OCI-LY1 (cell line): ENCODE measurements at regions not wholly inside any gene's neighbourhood (a gene's known extent, or its start where the extent isn't known, plus 50 kb on each side); places are given as distances from the start of the nearest gene placed in this dataset.

Source experiments
- EZH2 ChIP-seq: fragments of 200-600 bp; sonication (generic), shearing (Covaris generic); IDR thresholded peaks from 2 replicates; pipeline ENCODE4 v1.8.0; 2017; ENCODE audit warnings: borderline replicate concordance, mixed run types, mild to moderate bottlenecking, antibody characterized with exemption, low read length, moderate library complexity, mixed read lengths
- TF ChIP-seq, protein P1 (sequence below): fragments of 200-600 bp; sonication (generic), shearing (Covaris generic); IDR thresholded peaks from 2 replicates; pipeline ENCODE4 v1.5.1; 2017; ENCODE audit warnings: mild to moderate bottlenecking, antibody characterized with exemption, low read length, moderate library complexity, mixed read lengths

DNA sequence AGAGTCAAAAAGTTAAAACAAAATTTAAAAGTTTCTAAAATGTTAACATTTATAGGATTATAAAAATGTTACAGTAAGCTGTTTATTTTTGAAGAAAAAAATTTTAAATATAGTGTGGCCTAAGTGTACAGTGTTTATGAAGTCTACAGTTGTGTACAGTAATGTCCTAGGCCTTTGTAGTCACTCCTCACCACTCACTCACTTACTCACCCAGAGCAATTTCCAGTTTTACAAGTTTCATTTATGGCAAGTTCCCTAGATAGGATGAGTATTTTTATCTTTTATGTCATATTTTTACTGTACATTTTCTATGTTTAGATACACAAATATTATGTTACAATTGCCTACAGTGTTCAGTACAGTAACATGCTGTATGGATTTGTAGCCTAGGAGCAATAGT lies 419.9 kb downstream of the ARL4A start:
- TF ChIP-seq, protein P1, sequence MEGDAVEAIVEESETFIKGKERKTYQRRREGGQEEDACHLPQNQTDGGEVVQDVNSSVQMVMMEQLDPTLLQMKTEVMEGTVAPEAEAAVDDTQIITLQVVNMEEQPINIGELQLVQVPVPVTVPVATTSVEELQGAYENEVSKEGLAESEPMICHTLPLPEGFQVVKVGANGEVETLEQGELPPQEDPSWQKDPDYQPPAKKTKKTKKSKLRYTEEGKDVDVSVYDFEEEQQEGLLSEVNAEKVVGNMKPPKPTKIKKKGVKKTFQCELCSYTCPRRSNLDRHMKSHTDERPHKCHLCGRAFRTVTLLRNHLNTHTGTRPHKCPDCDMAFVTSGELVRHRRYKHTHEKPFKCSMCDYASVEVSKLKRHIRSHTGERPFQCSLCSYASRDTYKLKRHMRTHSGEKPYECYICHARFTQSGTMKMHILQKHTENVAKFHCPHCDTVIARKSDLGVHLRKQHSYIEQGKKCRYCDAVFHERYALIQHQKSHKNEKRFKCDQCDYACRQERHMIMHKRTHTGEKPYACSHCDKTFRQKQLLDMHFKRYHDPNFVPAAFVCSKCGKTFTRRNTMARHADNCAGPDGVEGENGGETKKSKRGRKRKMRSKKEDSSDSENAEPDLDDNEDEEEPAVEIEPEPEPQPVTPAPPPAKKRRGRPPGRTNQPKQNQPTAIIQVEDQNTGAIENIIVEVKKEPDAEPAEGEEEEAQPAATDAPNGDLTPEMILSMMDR = no peak
- TF ChIP-seq EZH2 = no peak
